ENCODE measurements at regions not wholly inside any gene's neighbourhood (a gene's known extent, or its start where the extent isn't known, plus 50 kb on each side); places are given as distances from the start of the nearest gene placed in this dataset.

DNA sequence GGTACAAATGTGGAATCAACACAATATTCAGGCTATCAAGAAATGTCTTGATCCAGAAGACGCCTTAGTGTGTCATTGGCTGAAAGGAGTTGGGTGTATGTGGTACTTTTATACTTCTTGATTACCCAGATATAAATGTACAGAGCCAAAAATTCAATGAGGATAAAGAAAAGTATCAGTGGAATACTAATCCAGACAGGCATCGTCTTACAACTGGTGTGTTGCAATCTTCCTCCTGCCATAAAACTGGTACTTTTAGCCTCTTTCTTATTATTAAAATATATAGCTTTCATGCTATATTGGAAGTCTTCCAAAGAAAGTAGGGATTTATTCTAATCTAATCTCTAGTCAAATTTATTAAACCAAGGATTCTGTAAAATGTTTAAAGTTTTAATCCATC, 388.6 kb upstream of the MIR17HG start:
- intact Hi-C loops (cut with DNase I): no loop called here
- no peak for ATAC-seq (ENCODE audit: poor library complexity)
- DNase-seq: no peak

DNA sequence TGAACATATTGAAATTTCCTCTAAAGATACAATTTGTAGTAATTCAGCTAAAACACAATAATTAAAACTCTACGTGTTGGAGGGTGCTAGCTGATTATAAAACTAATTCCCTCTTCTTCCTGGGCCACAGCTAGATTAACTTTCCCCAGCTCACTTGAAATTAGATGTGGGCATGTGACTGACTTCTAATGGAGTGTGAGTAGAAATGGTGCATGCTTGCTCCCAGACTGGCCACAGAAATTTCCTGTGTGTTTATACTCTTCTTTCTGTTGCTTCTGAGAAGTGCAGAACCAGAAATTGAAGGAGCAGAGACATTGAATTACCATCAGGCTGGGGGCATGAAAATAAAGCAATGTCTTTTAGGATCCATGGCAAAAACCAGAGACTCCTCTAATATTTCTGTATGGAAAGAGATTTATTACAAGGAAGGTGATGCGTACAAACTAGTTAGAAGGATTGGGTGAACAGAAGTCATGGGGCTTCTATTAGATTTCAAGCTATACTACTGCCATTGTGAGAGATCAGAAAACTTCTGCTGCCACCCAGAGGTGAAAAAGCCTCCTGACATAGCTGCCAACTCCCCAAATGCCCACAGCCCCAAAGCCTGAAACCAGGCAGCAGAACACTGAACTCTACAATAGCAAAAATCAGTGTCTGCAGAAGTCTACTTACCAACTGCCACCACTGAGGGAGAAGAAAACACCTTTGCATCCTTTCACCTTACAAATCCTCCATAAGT, 379.2 kb upstream of the MIR17HG start:
- DNase-seq (no peak), ATAC-seq (ENCODE audit: poor library complexity) (no peak)
- intact Hi-C loops (cut with DNase I): no loop called here

DNA sequence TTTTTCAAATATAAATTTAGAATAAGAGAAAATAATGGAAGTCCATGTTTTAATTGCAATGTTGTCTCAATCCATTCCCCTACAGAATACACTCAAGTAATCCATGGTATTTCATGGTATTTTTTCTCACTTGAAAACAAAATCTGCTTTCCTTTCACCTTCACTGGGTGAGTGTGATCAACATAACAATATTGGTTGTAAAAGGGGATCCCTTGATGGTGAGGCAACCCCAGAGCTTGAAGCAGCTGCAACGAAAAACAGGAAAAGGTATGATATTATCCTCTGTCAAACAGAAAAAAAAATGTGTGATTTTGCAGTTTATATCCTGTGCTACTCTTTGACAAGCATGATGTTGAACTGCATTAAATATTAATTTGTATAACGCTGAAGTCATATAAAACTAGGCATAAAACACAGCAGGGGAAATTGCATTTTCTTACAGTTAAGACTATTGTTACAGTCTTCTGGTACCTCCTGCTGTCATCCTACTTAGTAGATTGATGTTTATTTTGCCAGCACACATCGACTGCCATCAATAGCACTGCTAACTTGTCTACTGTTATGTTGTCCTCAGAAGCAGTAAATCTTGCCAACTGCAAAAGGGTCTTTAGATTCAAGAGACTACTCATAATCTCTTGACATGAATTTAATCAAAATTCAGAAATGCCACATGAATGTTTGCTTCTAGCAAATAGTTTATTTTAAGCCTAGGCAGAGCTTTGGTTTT, 373.1 kb upstream of the MIR17HG start:
- DNase-seq: no peak
- intact Hi-C loops (cut with DNase I): no loop called here
- no peak for ATAC-seq (ENCODE audit: poor library complexity)

DNA sequence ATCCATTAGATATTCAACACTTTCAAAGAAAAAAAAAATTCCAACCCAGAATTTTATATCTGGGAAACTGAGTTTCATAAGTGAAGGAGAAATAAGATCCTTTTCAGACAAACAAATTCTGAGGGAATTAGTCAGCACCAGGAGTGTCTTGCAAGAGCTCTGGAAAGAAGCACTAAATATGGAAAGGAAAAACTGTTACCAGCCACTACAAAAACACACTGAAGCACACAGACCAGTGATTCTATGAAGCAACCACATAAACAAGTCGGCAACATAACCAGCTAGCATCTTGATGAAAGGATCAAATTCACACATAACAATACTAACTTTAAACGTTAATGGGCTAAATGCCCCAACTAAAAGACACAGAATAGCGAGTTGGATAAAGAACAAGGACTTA, 368.4 kb upstream of the MIR17HG start:
- DNase-seq (no peak), ATAC-seq (ENCODE audit: poor library complexity) (no peak)
- intact Hi-C loops (cut with DNase I): no loop called here

DNA sequence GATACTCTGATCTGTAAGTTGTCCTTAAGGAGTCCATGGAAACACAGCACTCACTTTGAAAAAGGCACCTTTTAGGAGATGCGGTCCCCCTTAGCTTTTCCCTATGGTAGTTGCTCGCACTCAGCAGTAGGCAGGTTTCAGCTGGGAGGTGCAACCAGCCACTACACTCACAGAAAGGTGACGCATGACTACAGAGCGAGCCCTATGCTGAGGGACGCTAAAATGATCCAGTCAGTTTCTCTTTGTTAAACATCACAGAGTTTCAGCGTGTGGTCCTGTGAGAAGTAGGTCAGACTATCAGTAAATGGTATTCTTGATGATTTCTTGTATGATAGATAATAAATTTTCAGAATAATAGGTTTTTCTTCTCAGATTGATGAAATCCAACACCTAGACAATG, 362.7 kb upstream of the MIR17HG start:
- no peak for DNase-seq
- no peak for ATAC-seq (ENCODE audit: poor library complexity)
- intact Hi-C loops (cut with DNase I): no loop called here

DNA sequence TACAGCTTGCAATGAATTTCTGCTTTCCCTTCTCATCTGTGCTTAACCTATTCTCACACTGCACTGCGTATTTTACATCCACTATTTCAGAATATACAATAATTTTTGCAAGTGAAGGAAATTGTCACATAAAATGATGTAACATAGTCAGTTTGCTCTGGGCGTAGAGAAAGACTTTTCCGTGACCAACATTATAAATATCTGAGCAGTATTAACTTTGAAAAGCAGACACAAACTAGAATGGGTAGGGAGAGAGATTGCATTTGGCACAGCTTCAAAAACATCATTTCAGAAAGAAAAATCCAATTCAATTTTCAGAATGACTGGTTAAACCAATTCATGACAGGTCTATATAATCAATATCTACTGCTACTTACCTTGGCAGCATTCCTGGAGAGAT, 352.5 kb upstream of the MIR17HG start:
- no peak for ATAC-seq (ENCODE audit: poor library complexity)
- intact Hi-C loops (cut with DNase I): no loop called here
- DNase-seq: no peak

DNA sequence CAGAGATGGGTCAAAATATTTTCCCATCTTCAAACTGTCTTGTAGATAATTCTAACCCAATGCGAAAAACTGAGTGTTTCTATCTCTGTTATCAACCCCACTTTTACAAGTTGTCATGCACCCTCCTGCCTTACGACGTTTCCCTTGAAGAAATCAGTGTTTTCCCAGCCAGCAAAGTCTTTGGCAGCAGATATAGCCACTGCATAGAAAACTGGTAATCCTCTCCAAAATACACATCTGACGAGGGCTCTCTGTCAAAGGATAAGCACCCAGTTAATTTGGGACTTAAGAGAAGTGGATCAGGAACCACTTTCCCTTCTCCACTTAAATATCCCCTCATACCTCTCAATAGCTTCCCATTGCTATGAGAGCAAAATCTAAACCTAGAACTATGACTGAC, 351.9 kb upstream of the MIR17HG start:
- DNase-seq (no peak), ATAC-seq (ENCODE audit: poor library complexity) (no peak)
- intact Hi-C loops (cut with DNase I): no loop called here

DNA sequence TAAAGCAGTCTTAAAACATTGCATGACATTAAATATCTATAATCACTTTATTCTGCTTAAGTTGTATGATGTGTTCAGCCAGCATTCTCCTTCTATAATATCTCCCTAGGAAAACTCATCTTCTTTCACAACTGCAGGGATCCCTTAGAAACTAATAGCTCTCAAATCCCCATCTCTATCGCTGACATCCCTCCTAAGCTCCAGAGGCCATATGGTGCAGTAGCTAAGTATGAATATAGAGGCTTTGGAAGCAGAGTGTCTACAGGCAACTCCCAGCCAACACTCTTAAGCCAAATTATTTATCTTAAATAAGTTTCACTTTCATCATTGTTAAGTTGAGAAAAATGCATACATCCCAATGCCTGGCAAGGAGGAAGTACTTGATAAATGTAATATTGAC, 349.5 kb upstream of the MIR17HG start:
- DNase-seq (no peak), ATAC-seq (ENCODE audit: poor library complexity) (no peak)
- intact Hi-C loops (cut with DNase I): no loop called here

DNA sequence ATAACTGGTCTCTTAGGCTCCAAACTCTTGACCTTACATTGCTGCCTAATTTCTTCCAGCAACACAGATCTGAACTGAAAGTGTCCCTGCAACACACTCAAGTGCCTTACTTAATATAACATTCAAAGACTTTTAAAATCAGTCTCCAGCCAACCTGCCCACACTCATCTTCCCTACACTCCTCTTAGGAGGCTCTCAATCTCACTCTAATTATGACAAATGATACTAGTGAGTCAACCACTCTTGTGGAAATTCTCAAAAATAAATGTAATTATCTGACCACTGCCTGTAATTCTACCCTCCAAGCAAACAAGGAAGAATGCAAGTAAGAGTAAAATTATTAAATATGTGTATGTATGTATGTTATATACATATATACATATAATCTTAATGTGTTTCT, 348.1 kb upstream of the MIR17HG start:
- ATAC-seq (ENCODE audit: poor library complexity) (no peak), DNase-seq (no peak)
- intact Hi-C loops (cut with DNase I): no loop called here

DNA sequence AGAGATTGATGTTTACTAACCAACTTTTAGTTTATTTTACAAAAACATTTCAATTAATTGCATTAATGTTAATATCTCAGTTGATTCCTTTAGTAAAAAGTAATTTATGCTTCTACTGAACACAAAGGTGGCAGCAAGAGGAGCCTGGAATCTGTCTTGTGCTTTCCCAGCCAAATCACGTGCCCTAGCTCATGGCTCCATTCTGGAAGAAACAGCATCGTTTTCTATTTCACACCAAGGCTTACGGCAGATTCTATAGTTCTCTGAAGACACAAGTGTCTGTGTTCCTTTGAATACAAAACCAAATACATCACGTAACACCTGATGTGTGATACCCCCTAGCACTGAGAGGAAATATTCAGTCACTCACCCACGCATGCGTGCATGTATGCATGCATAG, 346.1 kb upstream of the MIR17HG start:
- DNase-seq: no peak
- intact Hi-C loops (cut with DNase I): no loop called here
- ATAC-seq (ENCODE audit: poor library complexity): no peak

DNA sequence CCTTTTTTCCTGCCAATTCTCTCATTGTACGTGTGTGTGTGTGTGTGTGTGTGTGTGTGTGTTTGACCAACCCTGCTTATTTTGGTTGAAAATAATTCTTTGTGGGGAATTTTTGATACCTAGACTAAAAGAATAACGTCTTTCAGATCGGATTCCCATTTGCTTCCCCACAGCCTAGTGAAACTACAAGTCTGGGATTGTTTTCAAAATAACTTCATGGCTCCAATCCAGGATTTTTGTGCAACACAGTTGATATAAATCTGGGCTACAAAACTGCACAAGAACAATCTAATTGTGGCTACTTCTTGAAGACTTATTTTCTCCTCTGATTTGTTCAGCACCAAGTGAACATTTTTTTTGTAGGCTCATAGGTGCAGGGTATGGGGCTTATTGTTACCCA, 332.8 kb upstream of the MIR17HG start:
- ATAC-seq (ENCODE audit: poor library complexity) (no peak), DNase-seq (no peak)
- intact Hi-C loops (cut with DNase I): no loop called here

DNA sequence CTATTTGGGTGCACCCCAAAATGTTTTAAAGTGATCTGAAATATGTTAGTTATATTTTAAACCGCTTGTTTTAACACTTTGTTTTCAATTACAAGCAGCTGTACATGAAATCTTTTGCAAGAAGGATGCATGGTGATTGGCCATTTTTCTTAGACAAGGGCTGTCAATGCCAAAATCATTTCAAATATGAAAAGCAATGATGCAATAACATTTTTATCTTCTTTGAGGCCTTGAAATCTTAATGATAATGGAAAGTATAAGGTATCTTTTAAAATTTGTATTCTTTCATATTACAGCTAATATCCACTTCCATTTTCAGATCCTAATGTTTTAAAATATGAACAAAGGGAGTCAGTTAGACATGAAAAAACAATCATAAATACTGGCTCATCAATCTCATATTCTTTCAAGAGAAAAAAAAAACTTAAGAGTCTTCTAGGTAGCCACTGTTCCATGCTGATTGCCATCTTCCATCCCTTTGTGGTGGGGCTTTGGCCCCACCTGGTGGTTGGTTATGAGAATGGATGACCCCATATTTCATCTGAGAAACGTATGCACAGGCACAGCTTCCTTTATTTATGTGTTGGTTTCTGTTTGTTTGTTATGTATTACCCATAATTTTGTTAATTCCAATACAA, 330.3 kb upstream of the MIR17HG start:
- ATAC-seq (ENCODE audit: poor library complexity) (no peak), DNase-seq (peak; percentile 39)
- intact Hi-C loops (cut with DNase I): no loop called here

DNA sequence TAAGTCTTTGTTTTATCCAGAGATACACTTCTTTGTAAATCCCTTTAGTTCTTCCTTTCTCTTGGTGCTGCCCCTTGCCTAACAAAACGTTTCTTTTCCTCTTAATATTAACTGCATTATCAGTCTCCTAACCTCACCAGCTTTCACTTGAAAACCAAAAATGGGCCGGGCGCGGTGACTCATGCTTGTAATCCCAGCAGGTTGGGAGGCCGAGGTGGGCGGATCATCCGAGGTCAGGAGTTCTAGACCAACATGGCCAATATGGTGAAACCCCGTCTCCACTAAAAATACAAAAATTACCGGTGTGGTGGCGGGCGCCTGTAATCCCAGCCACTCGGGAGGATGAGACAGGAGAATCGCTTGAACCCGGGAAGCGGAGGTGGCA, 329.8 kb upstream of the MIR17HG start:
- DNase-seq (no peak), ATAC-seq (ENCODE audit: poor library complexity) (no peak)
- intact Hi-C loops (cut with DNase I): no loop called here

DNA sequence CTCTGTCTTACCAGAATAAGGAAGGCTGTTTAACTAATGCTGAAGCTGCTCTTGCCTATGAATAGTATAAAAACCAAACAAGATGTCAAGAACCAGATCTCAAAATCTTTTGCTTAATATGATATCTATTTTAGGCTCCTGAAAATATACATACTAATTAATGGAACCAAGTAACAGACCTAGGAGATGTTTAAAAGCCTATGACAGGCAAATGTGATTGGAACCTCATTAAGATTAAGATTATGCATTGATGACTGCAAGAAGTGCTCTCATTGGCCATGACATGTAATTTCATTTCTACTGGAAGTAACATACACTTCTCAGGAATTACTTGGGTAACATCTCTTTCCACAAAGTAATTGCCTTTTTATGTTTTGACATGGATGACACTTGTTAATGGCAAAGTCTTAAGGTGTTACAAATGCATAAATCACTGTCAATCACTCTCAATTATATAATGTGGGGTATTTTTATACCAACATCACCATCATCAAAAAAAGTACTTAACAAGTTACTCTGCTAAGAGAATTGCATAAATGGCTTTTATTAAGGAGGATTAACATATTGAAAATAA, 326.9 kb upstream of the MIR17HG start:
- DNase-seq (no peak), ATAC-seq (ENCODE audit: poor library complexity) (no peak)
- intact Hi-C loops (cut with DNase I): no loop called here

DNA sequence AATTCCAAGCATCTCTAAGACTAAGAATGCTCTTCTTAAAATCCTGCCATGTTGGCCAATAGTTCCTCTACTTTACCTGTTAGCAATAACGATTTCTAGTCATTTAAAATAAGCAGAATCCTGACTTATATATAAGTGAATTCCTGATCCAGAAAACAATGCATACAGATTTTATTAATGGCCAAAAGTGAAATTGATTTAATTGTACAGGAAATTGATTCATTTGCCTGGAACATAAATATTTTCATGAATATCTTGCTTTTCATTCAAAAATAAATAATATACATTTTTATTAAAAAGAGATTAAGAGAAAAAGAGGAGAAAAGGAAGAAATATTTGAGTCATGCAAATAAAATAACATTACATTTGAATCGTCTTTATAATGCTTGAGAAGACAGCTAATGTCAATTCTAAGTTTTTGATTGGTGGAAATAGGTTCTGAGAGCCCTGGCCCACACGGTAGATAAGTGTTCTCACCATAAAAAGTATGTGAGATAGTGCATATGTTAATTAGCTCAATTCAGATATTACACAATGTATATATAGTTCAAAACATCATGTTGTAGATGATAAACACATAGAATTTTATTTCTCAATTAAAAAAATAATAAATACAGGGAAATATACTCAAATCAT, 323.2 kb upstream of the MIR17HG start:
- intact Hi-C loops (cut with DNase I): no loop called here
- ATAC-seq (ENCODE audit: poor library complexity): no peak
- no peak for DNase-seq

DNA sequence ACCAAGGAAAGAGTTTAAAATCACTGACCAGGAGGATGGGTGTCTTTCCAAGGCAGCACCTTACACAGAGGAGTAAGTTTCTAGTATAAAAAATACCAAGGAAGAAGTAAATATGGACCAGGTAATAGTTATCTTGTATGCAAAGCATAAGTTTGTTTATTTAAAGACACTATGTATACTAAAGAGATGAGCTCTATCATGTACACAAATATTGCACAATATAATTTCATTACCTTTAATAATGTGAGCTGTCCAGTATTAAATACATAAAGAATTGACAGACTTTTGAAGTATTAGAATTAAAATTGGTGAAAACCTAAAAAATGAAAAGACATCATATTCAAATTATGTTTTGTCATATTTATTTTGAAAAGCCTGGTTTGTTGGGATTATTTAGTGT, 322.0 kb upstream of the MIR17HG start:
- ATAC-seq (ENCODE audit: poor library complexity): no peak
- intact Hi-C loops (cut with DNase I): no loop called here
- no peak for DNase-seq

DNA sequence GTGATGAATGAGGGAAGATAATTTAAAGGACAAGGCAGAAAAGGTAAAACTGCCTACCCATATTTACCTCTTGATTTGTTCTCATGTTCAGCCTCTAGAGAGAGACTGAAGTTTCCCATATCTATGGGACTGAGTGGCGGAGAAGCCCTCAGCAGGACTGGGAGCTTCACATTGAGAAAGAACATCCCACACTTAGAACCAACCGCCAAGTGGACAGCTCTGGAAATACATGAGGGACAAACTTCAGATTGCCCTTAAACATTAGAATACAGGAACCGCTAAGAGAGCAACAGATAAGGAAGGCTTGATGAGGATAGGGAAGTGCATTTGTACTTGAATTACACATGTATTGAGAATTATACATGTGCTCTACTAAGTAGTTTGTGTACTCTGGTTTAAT, 316.0 kb upstream of the MIR17HG start:
- DNase-seq: no peak
- no peak for ATAC-seq (ENCODE audit: poor library complexity)
- intact Hi-C loops (cut with DNase I): no loop called here

DNA sequence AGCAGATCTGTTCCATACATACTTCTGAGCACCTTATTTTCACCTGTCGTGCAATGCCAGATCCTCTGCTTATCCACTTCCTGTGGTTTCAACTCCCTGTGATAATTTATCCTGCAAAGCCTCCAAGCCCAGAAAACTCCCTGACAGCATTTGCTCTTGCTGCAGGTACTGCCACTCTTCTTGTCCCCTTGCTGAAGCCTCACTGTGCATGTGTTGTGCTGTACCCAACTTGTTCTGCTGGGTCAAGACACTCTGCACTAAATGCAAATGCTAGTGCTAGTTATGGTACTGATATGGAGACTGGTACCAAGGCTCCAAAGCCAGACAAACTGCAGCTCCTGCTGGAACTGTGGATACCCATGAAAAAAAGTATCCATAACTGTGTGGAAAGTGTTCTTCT, 315.4 kb upstream of the MIR17HG start:
- DNase-seq (no peak), ATAC-seq (ENCODE audit: poor library complexity) (no peak)
- intact Hi-C loops (cut with DNase I): no loop called here

DNA sequence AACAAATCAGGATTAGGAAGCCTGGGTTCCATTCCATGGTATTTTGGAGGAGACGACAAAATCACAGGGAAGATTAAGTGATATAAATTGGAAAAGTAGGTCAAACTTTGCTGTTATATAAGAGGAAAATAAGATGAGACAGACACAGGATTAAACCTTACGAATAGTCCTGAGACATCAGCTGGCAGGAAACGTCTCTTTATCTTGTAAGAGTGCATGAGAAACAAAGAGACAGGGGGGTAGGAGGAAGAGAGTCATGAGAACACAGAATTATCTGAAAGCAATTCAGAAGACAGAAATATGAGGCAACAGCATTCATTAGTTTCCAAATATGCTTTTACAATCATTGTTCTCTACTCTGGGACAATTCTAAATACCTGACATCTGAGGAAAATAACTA, 310.6 kb upstream of the MIR17HG start:
- intact Hi-C loops (cut with DNase I): no loop called here
- DNase-seq: no peak
- ATAC-seq (ENCODE audit: poor library complexity): no peak

DNA sequence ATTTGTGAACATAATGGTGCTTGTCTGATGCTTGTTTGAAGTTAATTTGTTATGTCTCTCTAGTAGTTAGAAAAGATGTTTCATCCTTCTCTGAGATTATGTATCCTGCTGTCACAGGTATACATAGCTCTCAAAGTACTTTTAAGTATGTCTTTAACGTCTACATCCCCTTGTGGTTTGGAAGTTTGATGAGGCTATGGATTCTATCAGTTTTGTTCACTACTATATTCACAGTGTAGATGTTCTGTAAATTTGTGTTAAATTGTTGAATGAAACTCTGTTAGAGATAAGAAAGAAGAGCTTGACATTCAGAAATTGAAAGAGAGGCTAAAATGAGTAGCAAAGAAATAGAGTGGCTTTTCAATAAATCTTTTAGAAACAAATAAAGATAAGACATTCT, 304.6 kb upstream of the MIR17HG start:
- ATAC-seq (ENCODE audit: poor library complexity): no peak
- intact Hi-C loops (cut with DNase I): no loop called here
- DNase-seq: no peak

All from Right ventricle myocardium superior (tissue), 1 donor.